NCI-H2081 (cell line): ENCODE measurements at regions not wholly inside any gene's neighbourhood (a gene's known extent, or its start where the extent isn't known, plus 50 kb on each side); places are given as distances from the start of the nearest gene placed in this dataset.
"Not testable (repeated sequence)": the region's sequence is repeated elsewhere in the genome, so short reads cannot be mapped to it uniquely, and the experiment has no call there.

Experiments used
- DNase-seq, 2 experiments: peaks; one replicate each; lab custom pipeline; 2025; lab: John Stamatoyannopoulos, UW

- not testable (repeated sequence) for DNase-seq
Measured at GRCh38 chr16:58878641-58879040, 144.5 kb upstream of the GOT2 start.

- DNase-seq: no peak
Measured at GRCh38 chr16:58866935-58867334, 132.8 kb upstream of the GOT2 start.

GRCh38 chr16:58863761-58864160 lies 129.6 kb upstream of the GOT2 start:
- no peak for DNase-seq

- no peak for DNase-seq
Measured at GRCh38 chr16:58863042-58863441, 128.9 kb upstream of the GOT2 start.

GRCh38 chr16:58862334-58863021 lies 128.4 kb upstream of the GOT2 start:
- DNase-seq: peak in 1 of 2 experiments; percentile 29

GRCh38 chr16:58859958-58860669 lies 126.0 kb upstream of the GOT2 start:
- no peak for DNase-seq

GRCh38 chr16:58858577-58858976 lies 124.5 kb upstream of the GOT2 start:
- not testable (repeated sequence) for DNase-seq

- DNase-seq: no peak
Measured at GRCh38 chr16:58855291-58855863, 121.3 kb upstream of the GOT2 start.

GRCh38 chr16:58853854-58854791 lies 120.0 kb upstream of the GOT2 start:
- no peak for DNase-seq

GRCh38 chr16:58850678-58851020 lies 116.5 kb upstream of the GOT2 start:
- no peak for DNase-seq

GRCh38 chr16:58850019-58850677 lies 116.0 kb upstream of the GOT2 start:
- no peak for DNase-seq

- DNase-seq: no peak
Measured at GRCh38 chr16:58848662-58849002, 114.5 kb upstream of the GOT2 start.

- DNase-seq: no peak
Measured at GRCh38 chr16:58847902-58848661, 114.0 kb upstream of the GOT2 start.

GRCh38 chr16:58846226-58846625 lies 112.1 kb upstream of the GOT2 start:
- not testable (repeated sequence) for DNase-seq

- DNase-seq: no peak
Measured at GRCh38 chr16:58843675-58844074, 109.6 kb upstream of the GOT2 start.

- no peak for DNase-seq
Measured at GRCh38 chr16:58842746-58843145, 108.6 kb upstream of the GOT2 start.

- DNase-seq: no peak
Measured at GRCh38 chr16:58842156-58842555, 108.0 kb upstream of the GOT2 start.

- no peak for DNase-seq
Measured at GRCh38 chr16:58837950-58838349, 103.8 kb upstream of the GOT2 start.

GRCh38 chr16:58836427-58836826 lies 102.3 kb upstream of the GOT2 start:
- no peak for DNase-seq

- DNase-seq: no peak
Measured at GRCh38 chr16:58832386-58832895, 98.3 kb upstream of the GOT2 start.

- no peak for DNase-seq
Measured at GRCh38 chr16:58831386-58831785, 97.3 kb upstream of the GOT2 start.
